OCI-LY3 (cell line): ENCODE measurements at regions not wholly inside any gene's neighbourhood (a gene's known extent, or its start where the extent isn't known, plus 50 kb on each side); places are given as distances from the start of the nearest gene placed in this dataset.
"Not testable (repeated sequence)": the region's sequence is repeated elsewhere in the genome, so short reads cannot be mapped to it uniquely, and the experiment has no call there.

ENCODE experiments used
- H2AFZ ChIP-seq: fragments of 200-600, 300-600 bp; shearing (Covaris generic); 2 replicates; pipeline ENCODE4 v1.6.0; 2014; ENCODE audit warnings: antibody characterized with exemption, low read depth, low read length
- H3K27ac ChIP-seq: fragments of 200-600, 300-600 bp; sonication (generic); 2 replicates; pipeline ENCODE4 v1.5.1; 2014; ENCODE audit warnings: mild to moderate bottlenecking, low read length, moderate library complexity, mixed read lengths
- H3K27me3 ChIP-seq: fragments of 200-600, 300-600 bp; sonication (generic); 2 replicates; pipeline ENCODE4 v1.6.1; 2014; ENCODE audit warnings: low read depth, low read length, mixed read lengths
- H3K36me3 ChIP-seq: fragments of 200-600, 300-600 bp; sonication (generic); replicated peaks from 2 replicates; pipeline ENCODE3; 2014; ENCODE audit warnings: low read depth, low read length, mixed read lengths
- H3K4me1 ChIP-seq: fragments of 300-600, 200-600 bp; sonication (generic); 2 replicates; pipeline ENCODE4 v1.6.1; 2014; ENCODE audit warnings: low read length, mixed read lengths
- H3K4me2 ChIP-seq: fragments of 200-600, 300-600 bp; sonication (generic); 2 replicates; pipeline ENCODE4 v1.6.1; 2014; ENCODE audit warnings: low read length, mixed read lengths
- H3K4me3 ChIP-seq: fragments of 300-600, 200-600 bp; sonication (generic); 2 replicates; pipeline ENCODE4 v1.5.1; 2014; ENCODE audit warnings: antibody characterized with exemption, mild to moderate bottlenecking, low read length, moderate library complexity
- H3K79me2 ChIP-seq: fragments of 300-600, 200-600 bp; shearing (Covaris generic); 2 replicates; pipeline ENCODE4 v1.6.1; 2014; ENCODE audit warnings: mild to moderate bottlenecking, low read length, mixed read lengths
- H3K9ac ChIP-seq: fragments of 300-600, 200-600 bp; shearing (Covaris generic); 2 replicates; pipeline ENCODE4 v1.6.0; 2014; ENCODE audit warnings: mild to moderate bottlenecking, low read length, moderate library complexity
- H3K9me3 ChIP-seq: fragments of 200-600, 300-600 bp; shearing (Covaris generic); 2 replicates; pipeline ENCODE4 v1.6.1; 2014; ENCODE audit warnings: low read length, mixed read lengths; ENCODE audit not compliant: insufficient read depth
- H4K20me1 ChIP-seq: fragments of 200-600, 300-600 bp; sonication (generic); 2 replicates; pipeline ENCODE4 v1.6.1; 2016; ENCODE audit warnings: low read length, mixed read lengths; ENCODE audit not compliant: insufficient read depth
- CTCF ChIP-seq: fragments of 200-600, 300-600 bp; sonication (generic); IDR thresholded peaks from 2 replicates; pipeline ENCODE4 v1.5.1; 2014; ENCODE audit warnings: antibody characterized with exemption, low read length, low read depth
- EZH2phosphoT487 ChIP-seq: fragments of 200-600 bp; shearing (Covaris generic); IDR thresholded peaks from 2 replicates; pipeline ENCODE4 v1.6.1; 2018; ENCODE audit warnings: antibody characterized with exemption, mixed run types, low read depth

GRCh38 chr17:22202702-22203101 lies 510.4 kb downstream of the KCNJ18 start:
- Histone ChIP-seq H3K4me2 (no peak overlapping the region), H3K9me3 (no peaks in the 10 kb centered on the region), H3K4me3 (no peak overlapping the region), H3K27ac (no peak overlapping the region), H3K36me3 (no peaks in the 10 kb centered on the region), H3K4me1 (no peaks in the 10 kb centered on the region), H2AFZ (no peak overlapping the region), H4K20me1 (no peaks in the 10 kb centered on the region), H3K79me2 (no peaks in the 10 kb centered on the region), H3K9ac (no peak overlapping the region), H3K27me3 (no peaks in the 10 kb centered on the region)
- TF ChIP-seq CTCF, result no peak
- no peak for TF ChIP-seq EZH2phosphoT487

GRCh38 chr17:22203208-22203715 lies 510.9 kb downstream of the KCNJ18 start:
- Histone ChIP-seq H3K4me3 (no peak overlapping the region), H3K4me1 (no peaks in the 10 kb centered on the region), H3K27me3 (no peaks in the 10 kb centered on the region), H4K20me1 (no peaks in the 10 kb centered on the region), H3K79me2 (no peaks in the 10 kb centered on the region), H3K4me2 (no peak overlapping the region), H3K27ac (no peak overlapping the region), H3K9me3 (no peaks in the 10 kb centered on the region), H2AFZ (no peak overlapping the region), H3K9ac (no peak overlapping the region), H3K36me3 (no peaks in the 10 kb centered on the region)
- TF ChIP-seq CTCF (no peak), EZH2phosphoT487 (no peak)

GRCh38 chr17:22204076-22204475 lies 511.8 kb downstream of the KCNJ18 start:
- H3K4me2 ChIP-seq, H3K9me3 ChIP-seq, H3K9ac ChIP-seq, H3K27me3 ChIP-seq, H3K79me2 ChIP-seq, H4K20me1 ChIP-seq, H3K4me1 ChIP-seq, H3K27ac ChIP-seq, H2AFZ ChIP-seq, H3K36me3 ChIP-seq, H3K4me3 ChIP-seq: not testable (repeated sequence)

- H3K4me1 ChIP-seq, H3K79me2 ChIP-seq, H3K9me3 ChIP-seq, H3K9ac ChIP-seq, H3K27me3 ChIP-seq, H3K4me3 ChIP-seq, H3K4me2 ChIP-seq, H3K27ac ChIP-seq, H3K36me3 ChIP-seq, H2AFZ ChIP-seq, H4K20me1 ChIP-seq: not testable (repeated sequence)
Measured at GRCh38 chr17:22210212-22210611, 517.9 kb downstream of the KCNJ18 start.

GRCh38 chr17:22213169-22213568 lies 520.8 kb downstream of the KCNJ18 start:
- H4K20me1 ChIP-seq, H2AFZ ChIP-seq, H3K4me2 ChIP-seq, H3K4me1 ChIP-seq, H3K79me2 ChIP-seq, H3K4me3 ChIP-seq, H3K27ac ChIP-seq, H3K27me3 ChIP-seq, H3K9me3 ChIP-seq, H3K36me3 ChIP-seq, H3K9ac ChIP-seq: not testable (repeated sequence)
